ENCODE measurements at regions not wholly inside any gene's neighbourhood (a gene's known extent, or its start where the extent isn't known, plus 50 kb on each side); places are given as distances from the start of the nearest gene placed in this dataset.
A peak's percentile ranks its signal among the peaks of the same experiment; 100 is the strongest.

GRCh38 chr4:57445686-57446085, 335.5 kb upstream of the IGFBP7 start:
- no peak for DNase-seq

DNA sequence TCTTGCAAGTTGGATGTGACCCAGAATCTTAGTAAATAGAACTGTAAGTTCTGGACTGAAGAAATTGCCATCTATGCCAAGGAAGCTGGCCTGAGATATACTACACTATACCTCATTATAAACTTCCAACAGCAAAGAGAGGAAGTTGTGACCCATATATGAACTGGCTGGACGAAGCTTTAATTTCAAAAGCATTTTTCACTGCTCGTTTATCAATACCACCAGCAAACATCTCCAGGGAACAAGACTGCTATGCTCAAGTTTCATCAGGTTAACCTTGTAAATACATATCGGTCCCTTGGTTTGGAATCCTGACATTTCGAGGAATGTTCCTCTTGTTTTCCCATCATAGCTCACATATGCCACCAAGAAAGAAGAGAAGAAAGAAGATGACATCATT, 334.5 kb upstream of the IGFBP7 start:
- DNase-seq, result no peak

DNA sequence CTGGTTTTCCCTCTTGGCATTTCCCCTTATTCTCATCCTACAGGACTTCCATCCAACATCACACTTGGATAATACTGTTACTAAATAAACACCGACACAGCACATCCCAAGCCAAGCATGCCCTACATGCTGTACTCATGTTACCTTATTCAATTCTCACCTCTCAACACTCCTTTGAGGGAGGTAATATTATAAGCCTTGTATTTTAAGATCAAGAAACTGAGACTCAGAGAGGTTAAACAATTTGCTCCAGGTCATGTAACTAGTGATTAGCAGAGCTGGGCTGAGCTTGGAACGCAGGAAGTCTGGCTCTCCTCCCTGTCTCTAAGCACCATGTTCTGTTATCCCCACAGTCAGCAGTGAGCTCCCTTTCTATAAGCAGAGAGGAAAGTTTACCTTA, 333.6 kb upstream of the IGFBP7 start:
- no peak for DNase-seq

DNA sequence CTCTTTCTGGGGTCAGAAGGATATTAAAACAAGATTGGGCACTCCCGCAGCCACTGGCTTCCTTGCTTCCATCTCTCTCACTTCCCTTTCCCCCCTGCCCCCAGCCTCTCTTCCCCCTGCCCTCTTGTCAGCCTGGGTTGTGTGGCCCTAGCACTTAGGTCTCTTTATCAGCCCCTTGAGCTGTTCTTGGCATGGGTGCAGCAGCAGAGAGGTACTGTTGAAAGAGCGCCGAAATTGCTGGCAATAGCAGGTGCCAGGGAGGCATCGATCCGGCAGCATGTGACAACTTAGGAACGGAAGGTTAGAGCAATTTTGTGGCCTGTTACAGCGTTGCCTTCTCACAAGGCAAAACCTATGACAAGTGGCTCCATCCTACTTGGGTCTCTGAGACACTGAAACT, 333.1 kb upstream of the IGFBP7 start:
- DNase-seq, result no peak

DNA sequence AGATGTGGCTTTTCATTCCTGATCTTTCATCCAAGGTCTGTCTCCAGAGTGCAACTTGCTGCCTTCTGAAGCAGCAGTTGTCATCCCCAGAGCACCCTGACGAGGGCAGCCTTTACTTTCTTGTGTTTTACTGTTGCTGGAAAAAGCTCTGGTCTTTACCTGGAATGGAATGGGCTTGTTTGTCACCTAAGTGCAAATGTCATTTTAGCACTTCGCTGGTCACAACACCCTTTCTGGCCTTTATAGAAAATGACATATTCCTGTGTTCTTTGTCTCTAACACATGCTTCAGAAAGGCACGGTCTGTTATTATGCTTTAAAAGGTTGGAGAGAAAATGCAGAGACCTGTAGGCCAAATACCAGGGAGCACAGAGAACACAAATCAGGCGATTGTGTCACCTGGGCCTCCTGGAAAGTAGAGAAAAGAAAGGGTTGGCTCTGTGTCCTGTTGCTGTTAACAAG, 332.7 kb upstream of the IGFBP7 start:
- DNase-seq, result peak; percentile 17

GRCh38 chr4:57442241-57442640, 332.1 kb upstream of the IGFBP7 start:
- no peak for DNase-seq

- no peak for DNase-seq
These were observed 327.5 kb upstream of the IGFBP7 start for GRCh38 chr4:57437649-57438048.

DNA sequence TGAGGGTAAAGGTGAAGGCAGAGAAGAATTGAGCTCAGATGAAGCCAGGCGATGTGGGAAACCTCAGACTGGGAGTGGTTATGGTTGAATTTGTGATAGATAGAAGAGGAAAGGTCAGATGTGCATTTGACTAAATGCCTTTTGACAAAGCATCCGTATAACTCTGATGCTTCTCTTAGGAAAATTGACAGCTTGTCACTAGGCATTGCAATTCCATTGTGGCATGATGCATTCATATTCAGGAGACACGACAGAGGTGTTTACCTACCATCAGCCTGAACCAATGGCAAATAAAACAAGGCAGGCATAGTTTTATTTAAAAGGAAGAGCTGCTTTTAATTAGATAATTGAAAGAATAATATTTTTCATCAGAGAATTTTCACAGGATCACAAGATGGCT, 325.1 kb upstream of the IGFBP7 start:
- DNase-seq, result no peak

DNA sequence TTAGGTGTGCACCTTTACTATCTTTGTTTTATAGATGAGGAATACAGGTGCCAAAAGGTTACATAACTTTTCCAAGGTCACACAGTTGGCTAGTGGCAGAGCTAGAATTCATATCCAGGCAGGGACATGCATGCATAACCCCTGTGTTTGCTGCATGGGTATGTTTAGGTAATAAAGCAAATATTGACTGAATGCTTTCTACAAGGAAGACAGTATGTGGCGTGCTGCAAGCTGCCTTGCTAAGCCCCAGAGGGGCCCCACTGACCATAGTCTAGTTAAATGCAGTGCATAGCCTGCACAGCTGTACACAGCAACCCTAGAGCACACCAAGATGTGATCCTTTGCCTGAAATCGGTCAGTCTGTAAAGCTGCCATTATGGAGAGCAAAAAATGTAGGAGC, 320.5 kb upstream of the IGFBP7 start:
- DNase-seq, result no peak

GRCh38 chr4:57426779-57427395, 316.7 kb upstream of the IGFBP7 start:
- DNase-seq, result peak; percentile 29

DNA sequence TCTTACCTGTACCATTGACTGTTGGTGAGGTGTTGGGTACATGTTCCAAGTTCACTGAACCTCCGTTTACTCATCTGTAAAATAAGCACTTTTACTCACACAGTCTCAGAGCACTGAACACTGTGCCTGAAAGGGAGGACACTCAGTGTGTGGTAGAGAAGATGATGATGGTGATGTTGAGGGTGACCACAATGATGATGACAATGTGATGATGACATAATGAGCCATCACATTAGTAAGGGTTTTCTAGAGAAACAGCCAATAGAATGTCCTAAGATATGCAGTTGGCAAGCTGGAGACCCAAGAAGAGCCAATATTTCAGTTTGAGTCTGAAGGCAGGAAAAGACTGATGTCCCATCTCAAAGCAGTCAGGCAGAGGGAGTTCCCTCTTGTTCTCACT, 315.4 kb upstream of the IGFBP7 start:
- DNase-seq, result no peak

- DNase-seq, result no peak
These were observed 314.2 kb upstream of the IGFBP7 start for GRCh38 chr4:57424232-57424897.

DNA sequence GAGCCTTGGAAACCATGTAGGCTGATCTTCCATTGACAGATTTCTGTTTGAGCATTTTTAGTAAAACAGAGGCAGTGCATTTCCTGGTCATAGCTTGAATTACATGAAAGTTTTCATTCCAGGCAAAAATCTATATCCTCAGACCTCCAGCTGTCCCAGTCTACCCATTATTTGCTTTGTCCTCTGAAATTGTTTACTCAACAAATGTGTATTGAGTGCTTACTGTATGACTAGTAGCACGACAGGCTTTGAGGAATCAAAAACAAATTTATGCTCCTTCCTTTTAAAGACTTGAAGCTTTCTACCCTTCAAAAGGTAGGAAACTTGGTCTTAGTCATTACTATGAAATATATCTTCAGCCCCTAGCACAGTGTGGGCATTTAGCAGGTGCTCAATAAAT, 307.9 kb upstream of the IGFBP7 start:
- DNase-seq, result no peak

GRCh38 chr4:57412259-57413054, 302.3 kb upstream of the IGFBP7 start:
- DNase-seq, result no peak

DNA sequence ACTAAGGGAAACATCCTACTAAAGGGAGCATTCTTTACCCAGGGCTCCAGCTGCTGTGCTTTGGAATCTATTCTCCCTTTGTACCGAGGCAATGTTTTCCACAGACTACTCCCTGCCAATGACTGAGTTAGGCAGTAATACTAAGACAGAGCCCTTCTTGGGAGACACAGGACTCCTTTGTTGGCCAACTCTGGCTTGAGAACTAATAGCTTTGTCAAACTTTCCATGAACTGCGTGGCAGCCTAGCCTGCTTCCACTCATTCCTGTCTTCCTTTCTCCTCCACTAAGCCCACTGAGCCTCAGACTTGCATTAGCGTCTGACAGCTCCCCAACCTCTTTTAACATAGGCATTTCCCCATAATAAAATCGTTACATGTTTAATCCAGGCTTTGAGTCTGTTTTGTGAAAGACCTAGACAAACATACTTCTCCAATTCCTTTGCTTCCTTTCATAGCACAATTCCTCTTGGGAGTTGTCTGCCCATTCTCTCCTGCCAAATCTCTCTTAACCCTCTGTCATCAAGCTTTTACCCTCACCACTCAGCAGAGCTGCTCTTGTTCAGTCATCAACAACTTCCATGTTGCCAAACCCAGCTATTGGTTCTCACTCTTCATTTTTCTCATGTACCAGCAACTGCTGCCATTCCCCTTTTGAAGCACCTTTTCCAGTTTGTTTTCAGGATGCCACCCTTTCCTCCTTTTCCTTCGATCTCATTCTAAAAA, 300.3 kb upstream of the IGFBP7 start:
- no peak for DNase-seq

- DNase-seq, result no peak
These were observed 295.2 kb upstream of the IGFBP7 start for GRCh38 chr4:57405359-57405758.

DNA sequence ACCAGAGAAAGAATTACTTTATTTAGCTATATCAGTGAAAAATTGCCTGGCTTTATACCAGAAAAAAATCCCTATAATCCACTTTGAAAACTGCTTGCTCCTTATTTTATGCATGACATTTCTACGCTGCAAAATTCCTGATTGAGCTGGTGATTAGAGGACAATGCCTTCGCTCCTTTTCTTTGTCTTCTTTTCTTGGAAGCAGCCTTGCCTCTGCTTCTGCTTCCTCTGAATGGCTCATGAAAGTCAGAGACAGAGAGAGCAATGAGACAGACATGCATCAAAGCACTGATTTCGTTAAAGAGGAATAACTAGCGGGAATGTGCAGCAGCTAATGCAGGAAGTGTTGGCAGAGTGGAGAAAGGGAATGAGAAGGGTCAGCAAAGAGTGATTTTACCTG, 294.3 kb upstream of the IGFBP7 start:
- DNase-seq, result no peak

DNA sequence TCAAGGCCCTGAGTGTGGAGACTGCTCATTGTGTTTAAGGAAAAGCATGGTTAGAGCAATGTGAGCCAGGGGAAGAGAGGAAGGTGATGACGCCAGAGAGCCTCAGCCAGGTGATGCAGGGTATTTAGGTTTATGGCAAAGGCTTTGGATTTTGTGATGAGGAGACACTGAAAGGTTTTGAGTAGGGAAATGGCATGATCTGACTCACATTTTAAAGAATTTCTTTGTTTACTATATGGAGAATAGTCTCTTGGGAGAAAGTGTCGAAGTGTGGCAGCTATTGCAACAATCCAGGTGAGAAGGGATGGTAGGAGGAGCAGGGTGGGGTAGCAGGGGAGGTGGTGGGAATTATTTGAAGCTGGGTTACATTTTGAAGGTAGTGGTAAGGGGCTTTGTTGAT, 293.4 kb upstream of the IGFBP7 start:
- DNase-seq, result no peak

DNA sequence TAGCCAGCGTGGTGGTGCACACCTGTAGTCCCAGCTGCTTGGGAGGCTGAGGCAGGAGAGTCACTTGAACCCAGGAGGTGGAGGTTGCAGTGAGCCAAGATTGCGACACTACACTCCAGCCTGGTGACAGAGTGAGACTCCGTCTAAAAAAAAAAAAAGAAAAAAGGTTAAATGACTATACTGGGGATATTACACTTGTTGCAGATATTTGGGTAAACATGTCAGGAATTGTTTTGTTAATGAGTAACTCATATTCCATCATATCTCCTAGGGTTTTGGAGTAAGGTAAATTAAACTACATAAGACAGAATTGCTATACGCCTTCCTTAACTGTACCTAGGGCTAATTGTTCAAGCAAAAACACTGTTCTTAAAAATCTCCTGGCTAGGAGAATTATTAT, 291.4 kb upstream of the IGFBP7 start:
- no peak for DNase-seq

DNA sequence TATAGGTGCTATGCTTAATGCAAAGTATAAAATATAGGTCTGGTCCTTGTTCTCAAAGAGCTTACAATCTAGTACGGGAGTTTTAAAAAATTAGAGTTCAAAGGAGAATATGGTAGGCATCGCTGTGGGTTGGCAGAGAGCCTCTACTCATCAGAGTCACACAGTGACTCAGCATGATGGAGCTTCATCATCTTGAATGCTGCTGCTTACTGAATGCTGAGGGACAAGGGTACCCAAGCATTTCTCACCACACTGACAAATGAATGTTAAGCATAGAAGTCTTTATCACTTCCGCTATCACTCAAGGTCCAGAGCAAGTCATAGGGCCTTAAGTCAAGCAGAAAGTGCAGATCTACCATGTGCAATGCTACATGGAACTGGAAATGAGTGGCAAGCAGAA, 268.6 kb upstream of the IGFBP7 start:
- DNase-seq, result no peak

GRCh38 chr4:57374866-57375595, 264.8 kb upstream of the IGFBP7 start:
- DNase-seq, result no peak

DNA sequence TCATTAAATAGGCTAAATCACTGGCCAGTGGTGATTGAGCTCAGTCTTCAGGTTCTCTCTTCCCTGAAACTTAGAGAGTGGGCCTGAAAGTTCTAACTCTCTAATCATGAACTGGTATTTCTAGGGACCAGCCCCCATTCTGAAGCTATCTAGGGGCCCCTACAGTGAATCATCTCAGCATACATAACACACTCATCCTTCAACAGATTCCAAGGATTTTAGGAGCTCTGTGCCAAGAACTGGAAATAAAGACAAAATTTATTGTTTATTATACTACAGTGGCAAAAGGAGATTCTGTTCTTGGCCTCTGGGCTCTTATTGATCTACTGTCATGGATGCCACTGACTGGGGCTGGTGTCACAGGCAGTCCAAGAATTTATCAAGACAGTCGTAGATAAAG, 263.8 kb upstream of the IGFBP7 start:
- DNase-seq, result no peak

GRCh38 chr4:57371671-57372070, 261.5 kb upstream of the IGFBP7 start:
- DNase-seq, result no peak

All from DMS 273 treated with DMSO at 0.1 percent for 48 hours (cell line).